K562 (cell line): ENCODE measurements at regions not wholly inside any gene's neighbourhood (a gene's known extent, or its start where the extent isn't known, plus 50 kb on each side); places are given as distances from the start of the nearest gene placed in this dataset.

Experiments used
- BMI1 ChIP-seq: fragments of 150-350 bp; IDR thresholded peaks from 2 replicates; pipeline ENCODE4 v1.6.1; 2014; ENCODE audit warnings: low read length
- CHD1 ChIP-seq: fragments of 200-600 bp; sonication (generic); IDR thresholded peaks from one replicate; pipeline ENCODE4 v1.6.1; 2012; ENCODE audit warnings: mild to moderate bottlenecking, moderate library complexity, low read length, inconsistent platforms
- CREB3L1 ChIP-seq: fragments of 450-650 bp; IDR thresholded peaks from 2 replicates; pipeline ENCODE4 v1.6.1; 2014; ENCODE audit warnings: low read depth, mild to moderate bottlenecking, moderate library complexity, borderline replicate concordance
- HCFC1 ChIP-seq: IDR thresholded peaks from 2 replicates; pipeline ENCODE4 v1.6.1; 2012; ENCODE audit warnings: low read depth, low read length, improper control_type of control experiment
- PHF20 ChIP-seq: fragments of 450-650 bp; IDR thresholded peaks from 2 replicates; pipeline ENCODE4 v1.6.1; 2018; ENCODE audit not compliant: partially characterized antibody
- U2AF2 ChIP-seq: fragments of 200-400 bp; formaldehyde crosslinking; optimal IDR thresholded peaks from 2 replicates; pipeline ENCODE3; 2017; ENCODE audit warnings: low read depth, mild to moderate bottlenecking, low read length
- UBTF ChIP-seq, 2 experiments: IDR thresholded peaks; 2 replicates each; pipeline ENCODE4 v1.6.1; 2012; ENCODE audit warnings: improper control_type of control experiment in 2 of 2, low read depth in 2 of 2, low read length in 2 of 2, borderline replicate concordance in 1 of 2
- ZBTB49 ChIP-seq: sonication (generic); formaldehyde crosslinking; IDR thresholded peaks from 2 replicates; pipeline ENCODE4 v1.8.0; 2022; ENCODE audit warnings: missing genetic modification reagents, mild to moderate bottlenecking, borderline replicate concordance
- ZNF121 ChIP-seq: sonication (generic); formaldehyde crosslinking; conservative IDR thresholded peaks from 2 replicates; pipeline ENCODE4 v1.8.0; 2022; ENCODE audit warnings: missing genetic modification reagents
- ZNF518B ChIP-seq: fragments of 250-450 bp; sonication (Bioruptor Pico); IDR thresholded peaks from 2 replicates; pipeline ENCODE4 v1.5.0; 2021; ENCODE audit warnings: mild to moderate bottlenecking, moderate library complexity
- TF ChIP-seq, protein P1 (sequence below): fragments of 250-450 bp; sonication (Bioruptor Pico); IDR thresholded peaks from 2 replicates; pipeline ENCODE4 v1.5.0; 2021
- TF ChIP-seq, protein P2 (sequence below): IDR thresholded peaks from 3 replicates; pipeline ENCODE4 v1.6.1; 2011; ENCODE audit warnings: borderline replicate concordance, mild to moderate bottlenecking, moderate library complexity; ENCODE audit not compliant: insufficient read length; ENCODE audit errors: extremely low read depth

DNA sequence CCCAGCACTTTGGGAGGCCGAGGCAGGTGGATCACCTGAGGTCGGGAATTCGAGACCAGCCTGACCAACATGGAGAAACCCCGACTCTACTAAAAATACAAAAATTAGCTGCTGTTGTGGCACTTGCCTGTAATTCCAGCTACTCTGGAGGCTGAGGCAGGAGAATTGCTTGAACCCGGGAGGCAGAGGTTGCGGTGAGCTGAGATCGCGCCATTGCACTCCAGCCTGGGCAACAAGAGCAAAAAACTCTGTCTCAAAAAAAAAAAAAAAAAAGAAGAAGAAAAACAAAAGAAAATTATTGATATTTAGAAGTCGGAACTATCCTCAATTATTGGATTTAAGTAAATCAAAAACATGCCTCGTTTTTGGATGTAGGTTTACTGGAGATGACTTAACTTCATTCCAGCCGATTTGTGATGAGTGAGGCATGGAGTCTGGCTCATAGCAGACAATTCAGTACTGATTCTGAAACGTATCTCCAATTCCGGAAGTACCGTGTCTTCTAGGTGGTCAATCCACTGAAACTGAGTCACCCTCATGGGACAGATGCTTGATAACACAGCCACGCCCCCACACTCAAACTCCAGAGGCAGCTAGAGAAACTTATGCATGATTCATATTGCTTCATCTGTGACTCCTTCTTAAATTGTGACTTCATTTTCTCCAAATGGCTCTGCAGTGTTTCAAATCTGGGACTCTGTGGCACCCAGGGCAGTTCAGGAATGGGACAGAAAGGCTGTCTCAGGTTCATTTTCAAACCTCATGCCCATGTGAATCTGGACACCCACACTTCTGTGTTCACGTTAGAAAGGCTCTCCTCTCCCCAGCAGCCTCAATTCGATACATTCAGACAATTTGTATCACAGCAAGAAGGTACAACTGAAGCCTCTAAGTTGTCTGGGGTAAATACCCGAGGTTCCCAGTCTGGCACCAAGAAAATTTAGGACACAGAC lies 110.4 kb upstream of the ARMC2 start (continued):
- TF ChIP-seq CREB3L1 (no peak), ZBTB49 (CRISPR knock-in tag) (no peak), CHD1 (no peak), ZNF121 (CRISPR knock-in tag) (no peak), UBTF (IDR thresholded peaks at IDR 0.05; ENCODE audit: borderline replicate concordance in 1 of 2, low read depth in 2 of 2, low read length in 2 of 2) (no peak), BMI1 (no peak), PHF20 (no peak), ZNF518B (no peak), U2AF2 (no peak), HCFC1 (no peak)
- TF ChIP-seq, protein P1, sequence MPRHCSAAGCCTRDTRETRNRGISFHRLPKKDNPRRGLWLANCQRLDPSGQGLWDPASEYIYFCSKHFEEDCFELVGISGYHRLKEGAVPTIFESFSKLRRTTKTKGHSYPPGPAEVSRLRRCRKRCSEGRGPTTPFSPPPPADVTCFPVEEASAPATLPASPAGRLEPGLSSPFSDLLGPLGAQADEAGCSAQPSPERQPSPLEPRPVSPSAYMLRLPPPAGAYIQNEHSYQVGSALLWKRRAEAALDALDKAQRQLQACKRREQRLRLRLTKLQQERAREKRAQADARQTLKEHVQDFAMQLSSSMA (CRISPR knock-in tag): no peak
- TF ChIP-seq, protein P2, sequence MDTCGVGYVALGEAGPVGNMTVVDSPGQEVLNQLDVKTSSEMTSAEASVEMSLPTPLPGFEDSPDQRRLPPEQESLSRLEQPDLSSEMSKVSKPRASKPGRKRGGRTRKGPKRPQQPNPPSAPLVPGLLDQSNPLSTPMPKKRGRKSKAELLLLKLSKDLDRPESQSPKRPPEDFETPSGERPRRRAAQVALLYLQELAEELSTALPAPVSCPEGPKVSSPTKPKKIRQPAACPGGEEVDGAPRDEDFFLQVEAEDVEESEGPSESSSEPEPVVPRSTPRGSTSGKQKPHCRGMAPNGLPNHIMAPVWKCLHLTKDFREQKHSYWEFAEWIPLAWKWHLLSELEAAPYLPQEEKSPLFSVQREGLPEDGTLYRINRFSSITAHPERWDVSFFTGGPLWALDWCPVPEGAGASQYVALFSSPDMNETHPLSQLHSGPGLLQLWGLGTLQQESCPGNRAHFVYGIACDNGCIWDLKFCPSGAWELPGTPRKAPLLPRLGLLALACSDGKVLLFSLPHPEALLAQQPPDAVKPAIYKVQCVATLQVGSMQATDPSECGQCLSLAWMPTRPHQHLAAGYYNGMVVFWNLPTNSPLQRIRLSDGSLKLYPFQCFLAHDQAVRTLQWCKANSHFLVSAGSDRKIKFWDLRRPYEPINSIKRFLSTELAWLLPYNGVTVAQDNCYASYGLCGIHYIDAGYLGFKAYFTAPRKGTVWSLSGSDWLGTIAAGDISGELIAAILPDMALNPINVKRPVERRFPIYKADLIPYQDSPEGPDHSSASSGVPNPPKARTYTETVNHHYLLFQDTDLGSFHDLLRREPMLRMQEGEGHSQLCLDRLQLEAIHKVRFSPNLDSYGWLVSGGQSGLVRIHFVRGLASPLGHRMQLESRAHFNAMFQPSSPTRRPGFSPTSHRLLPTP: no peak
